Esophagus squamous epithelium (tissue), 4 donors: ENCODE measurements at regions not wholly inside any gene's neighbourhood (a gene's known extent, or its start where the extent isn't known, plus 50 kb on each side); places are given as distances from the start of the nearest gene placed in this dataset.

Source experiments
- POLR2A ChIP-seq, 4 donors: fragments of 450-650 bp; IDR thresholded peaks; one replicate each; pipeline ENCODE4 v1.6.1; 2017; ENCODE audit warnings: antibody characterized with exemption in 4 of 4, mild to moderate bottlenecking in 4 of 4, moderate library complexity in 3 of 4
- TF ChIP-seq, protein P1 (sequence below), 6 experiments: fragments of 450-650 bp in 4 of 6; fragments of 200-600 bp in 2 of 6; sonication (generic) in 2 of 6; IDR thresholded peaks; one replicate each; pipeline ENCODE4 v1.5.1; 2016 to 2019; ENCODE audit warnings: antibody characterized with exemption in 6 of 6, mild to moderate bottlenecking in 4 of 6, moderate library complexity in 4 of 6

DNA sequence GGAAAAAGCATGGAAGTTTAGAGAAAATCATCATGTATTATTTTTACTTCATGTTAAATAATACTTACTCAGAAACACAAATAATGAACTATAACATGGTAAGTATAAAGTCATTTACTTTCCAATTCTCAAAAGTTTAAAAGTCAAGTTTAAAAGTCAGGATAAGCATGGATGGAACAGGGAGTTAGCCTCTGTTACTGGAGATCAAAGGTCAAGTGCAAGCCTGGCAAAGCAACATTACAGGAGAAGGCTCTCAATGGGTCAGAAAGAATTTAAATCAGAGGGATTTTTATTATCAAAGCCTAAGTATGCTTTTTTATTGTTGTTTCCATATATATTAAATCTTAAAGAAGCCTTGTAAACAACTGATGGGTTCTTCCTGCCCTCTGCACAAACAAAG is 505.4 kb downstream of the KCNA4 start:
- TF ChIP-seq, protein P1, sequence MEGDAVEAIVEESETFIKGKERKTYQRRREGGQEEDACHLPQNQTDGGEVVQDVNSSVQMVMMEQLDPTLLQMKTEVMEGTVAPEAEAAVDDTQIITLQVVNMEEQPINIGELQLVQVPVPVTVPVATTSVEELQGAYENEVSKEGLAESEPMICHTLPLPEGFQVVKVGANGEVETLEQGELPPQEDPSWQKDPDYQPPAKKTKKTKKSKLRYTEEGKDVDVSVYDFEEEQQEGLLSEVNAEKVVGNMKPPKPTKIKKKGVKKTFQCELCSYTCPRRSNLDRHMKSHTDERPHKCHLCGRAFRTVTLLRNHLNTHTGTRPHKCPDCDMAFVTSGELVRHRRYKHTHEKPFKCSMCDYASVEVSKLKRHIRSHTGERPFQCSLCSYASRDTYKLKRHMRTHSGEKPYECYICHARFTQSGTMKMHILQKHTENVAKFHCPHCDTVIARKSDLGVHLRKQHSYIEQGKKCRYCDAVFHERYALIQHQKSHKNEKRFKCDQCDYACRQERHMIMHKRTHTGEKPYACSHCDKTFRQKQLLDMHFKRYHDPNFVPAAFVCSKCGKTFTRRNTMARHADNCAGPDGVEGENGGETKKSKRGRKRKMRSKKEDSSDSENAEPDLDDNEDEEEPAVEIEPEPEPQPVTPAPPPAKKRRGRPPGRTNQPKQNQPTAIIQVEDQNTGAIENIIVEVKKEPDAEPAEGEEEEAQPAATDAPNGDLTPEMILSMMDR (IDR thresholded peaks at IDR 0.05): no peak
- no peak for TF ChIP-seq POLR2A (IDR thresholded peaks at IDR 0.05)
